ENCODE measurements at regions not wholly inside any gene's neighbourhood (a gene's known extent, or its start where the extent isn't known, plus 50 kb on each side); places are given as distances from the start of the nearest gene placed in this dataset.

DNA sequence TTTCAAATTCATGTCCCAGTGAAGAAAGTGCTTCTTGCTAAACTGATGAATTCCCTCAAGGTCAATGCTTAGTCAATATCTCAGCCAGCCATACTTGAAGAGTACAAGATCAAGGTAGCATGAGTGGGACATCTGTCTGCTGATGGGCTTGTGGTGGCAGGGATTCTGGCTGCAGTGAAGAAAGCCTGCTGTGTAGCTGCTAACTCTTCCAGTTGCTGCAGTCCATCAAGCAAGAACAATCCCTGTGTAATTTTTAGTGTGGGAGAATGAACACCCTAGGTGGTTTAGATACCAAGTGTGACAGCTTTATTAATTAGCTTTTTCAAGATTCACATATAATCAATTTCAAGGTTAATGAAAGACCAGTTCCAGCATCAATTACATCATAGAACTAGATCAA, 443.9 kb downstream of the TAF11L14 start:
- TF ChIP-seq POLR2AphosphoS5 (IDR thresholded peaks at IDR 0.05) (no peak), POLR2A (IDR thresholded peaks at IDR 0.05) (no peak), EP300 (IDR thresholded peaks at IDR 0.05) (no peak)
- TF ChIP-seq, protein P1, sequence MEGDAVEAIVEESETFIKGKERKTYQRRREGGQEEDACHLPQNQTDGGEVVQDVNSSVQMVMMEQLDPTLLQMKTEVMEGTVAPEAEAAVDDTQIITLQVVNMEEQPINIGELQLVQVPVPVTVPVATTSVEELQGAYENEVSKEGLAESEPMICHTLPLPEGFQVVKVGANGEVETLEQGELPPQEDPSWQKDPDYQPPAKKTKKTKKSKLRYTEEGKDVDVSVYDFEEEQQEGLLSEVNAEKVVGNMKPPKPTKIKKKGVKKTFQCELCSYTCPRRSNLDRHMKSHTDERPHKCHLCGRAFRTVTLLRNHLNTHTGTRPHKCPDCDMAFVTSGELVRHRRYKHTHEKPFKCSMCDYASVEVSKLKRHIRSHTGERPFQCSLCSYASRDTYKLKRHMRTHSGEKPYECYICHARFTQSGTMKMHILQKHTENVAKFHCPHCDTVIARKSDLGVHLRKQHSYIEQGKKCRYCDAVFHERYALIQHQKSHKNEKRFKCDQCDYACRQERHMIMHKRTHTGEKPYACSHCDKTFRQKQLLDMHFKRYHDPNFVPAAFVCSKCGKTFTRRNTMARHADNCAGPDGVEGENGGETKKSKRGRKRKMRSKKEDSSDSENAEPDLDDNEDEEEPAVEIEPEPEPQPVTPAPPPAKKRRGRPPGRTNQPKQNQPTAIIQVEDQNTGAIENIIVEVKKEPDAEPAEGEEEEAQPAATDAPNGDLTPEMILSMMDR (IDR thresholded peaks at IDR 0.05), result no peak

DNA sequence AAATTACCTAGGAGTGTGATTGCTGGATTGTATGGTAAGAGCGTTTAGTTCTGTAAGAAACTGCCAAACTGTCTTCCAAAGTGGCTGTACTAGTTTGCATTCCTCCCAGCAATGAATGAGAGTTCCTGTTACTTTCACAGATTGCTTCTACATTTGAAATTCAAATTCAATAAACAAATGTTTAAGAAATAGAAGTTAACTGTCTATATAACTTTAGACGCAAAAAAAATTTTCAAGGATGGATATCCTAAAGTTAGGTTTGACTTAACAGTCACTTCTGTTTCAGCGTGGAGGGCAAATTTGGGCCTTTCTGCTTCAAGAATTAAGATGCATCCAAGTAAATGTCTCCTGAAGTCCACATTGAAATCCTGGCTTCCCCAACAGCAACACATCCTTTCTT, 445.6 kb downstream of the TAF11L14 start:
- no peaks in the 10 kb centered on the region for H3K36me3 ChIP-seq
- H3K9me3 ChIP-seq, result no peaks in the 10 kb centered on the region
- WGBS, 2 donors, result 87 to 90% methylated on average over 3 of the region's 3 CpGs
- H3K27ac ChIP-seq, result no peak overlapping the region
- DNase-seq (no peak), ATAC-seq (ENCODE audit: low FRiP score in 2 of 2) (no peak)
- no peaks in the 10 kb centered on the region for H3K27me3 ChIP-seq
- H3K4me1 ChIP-seq, result no peaks in the 10 kb centered on the region
- no peak overlapping the region for H3K4me3 ChIP-seq
- no peak for TF ChIP-seq POLR2AphosphoS5 (IDR thresholded peaks at IDR 0.05)
- no peak for TF ChIP-seq POLR2A (IDR thresholded peaks at IDR 0.05)
- TF ChIP-seq, protein P1 (IDR thresholded peaks at IDR 0.05), result no peak
- TF ChIP-seq EP300 (IDR thresholded peaks at IDR 0.05), result no peak

More for the DNA sequence above, 443.9 kb downstream of the TAF11L14 start:
- Histone ChIP-seq H3K4me1 (no peaks in the 10 kb centered on the region), H3K36me3 (no peaks in the 10 kb centered on the region), H3K27me3 (no peaks in the 10 kb centered on the region), H3K4me3 (no peak overlapping the region), H3K27ac (no peak overlapping the region), H3K9me3 (no peaks in the 10 kb centered on the region)
- DNase-seq (no peak), ATAC-seq (ENCODE audit: low FRiP score in 2 of 2) (no peak)

DNA sequence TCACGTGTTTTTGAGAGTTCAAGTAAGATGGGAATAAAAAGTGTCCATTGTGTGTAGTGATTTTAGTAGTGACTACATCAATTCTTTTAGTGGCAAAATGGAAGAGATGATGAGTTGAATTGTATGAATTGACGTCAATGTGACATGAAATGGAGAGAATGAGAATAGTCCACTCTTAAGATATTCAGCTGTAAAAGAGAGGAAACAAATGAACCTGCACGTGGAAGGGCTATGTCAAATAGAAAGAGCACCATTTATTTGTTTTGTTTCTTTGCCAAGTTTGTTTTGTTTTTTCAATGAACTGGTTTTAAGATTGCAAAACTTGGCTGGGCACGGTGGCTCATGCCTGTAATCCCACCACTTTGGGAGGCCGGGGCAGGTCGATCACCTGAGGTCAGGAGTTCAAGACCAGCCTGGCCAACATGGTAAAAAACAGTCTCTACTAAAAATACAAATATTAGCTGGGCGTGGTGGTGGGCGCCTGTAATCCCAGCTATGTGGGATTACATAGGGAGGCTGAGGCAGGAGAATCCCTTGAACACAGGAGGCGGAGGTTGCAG, 453.8 kb downstream of the TAF11L14 start:
- TF ChIP-seq POLR2AphosphoS5 (IDR thresholded peaks at IDR 0.05), result no peak
- TF ChIP-seq, protein P1 (IDR thresholded peaks at IDR 0.05), result no peak
- no peak for TF ChIP-seq EP300 (IDR thresholded peaks at IDR 0.05)
- TF ChIP-seq POLR2A (IDR thresholded peaks at IDR 0.05), result no peak
- 66 to 71% methylated on average over 9 of the region's 9 CpGs for WGBS, 2 donors
- Histone ChIP-seq H3K9me3 (no peaks in the 10 kb centered on the region), H3K4me3 (no peak overlapping the region), H3K4me1 (no peaks in the 10 kb centered on the region), H3K27me3 (no peaks in the 10 kb centered on the region), H3K27ac (no peak overlapping the region), H3K36me3 (no peaks in the 10 kb centered on the region)
- no peak for DNase-seq
- ATAC-seq (ENCODE audit: low FRiP score in 2 of 2), result no peak

DNA sequence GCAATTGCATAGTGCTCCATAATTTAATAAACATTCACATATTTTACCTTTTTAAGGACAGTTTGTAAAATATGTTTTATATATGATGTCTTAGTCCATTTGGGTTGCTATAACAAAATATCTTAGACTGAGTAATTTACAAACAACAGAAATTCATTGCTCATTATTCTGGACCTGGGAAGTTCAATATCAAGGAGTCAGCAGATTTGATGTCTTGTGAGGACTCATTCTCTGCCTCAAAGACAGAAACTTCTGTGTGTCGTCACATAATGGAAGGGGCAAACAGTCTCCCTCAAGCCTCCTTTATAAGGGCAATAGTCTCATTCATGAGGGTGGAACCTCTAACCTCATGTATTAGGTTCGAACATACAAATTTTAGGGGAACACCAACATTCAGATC, 455.9 kb downstream of the TAF11L14 start:
- Histone ChIP-seq H3K4me3 (no peak overlapping the region), H3K36me3 (no peaks in the 10 kb centered on the region), H3K27me3 (no peaks in the 10 kb centered on the region), H3K4me1 (no peaks in the 10 kb centered on the region), H3K27ac (no peak overlapping the region), H3K9me3 (no peaks in the 10 kb centered on the region)
- ATAC-seq (ENCODE audit: low FRiP score in 2 of 2), result no peak
- whole genome bisulfite sequencing, 2 donors, result 81 to 88% methylated on average over 2 of the region's 2 CpGs
- TF ChIP-seq, protein P1 (IDR thresholded peaks at IDR 0.05), result no peak
- TF ChIP-seq EP300 (IDR thresholded peaks at IDR 0.05) (no peak), POLR2A (IDR thresholded peaks at IDR 0.05) (no peak), POLR2AphosphoS5 (IDR thresholded peaks at IDR 0.05) (no peak)
- no peak for DNase-seq

DNA sequence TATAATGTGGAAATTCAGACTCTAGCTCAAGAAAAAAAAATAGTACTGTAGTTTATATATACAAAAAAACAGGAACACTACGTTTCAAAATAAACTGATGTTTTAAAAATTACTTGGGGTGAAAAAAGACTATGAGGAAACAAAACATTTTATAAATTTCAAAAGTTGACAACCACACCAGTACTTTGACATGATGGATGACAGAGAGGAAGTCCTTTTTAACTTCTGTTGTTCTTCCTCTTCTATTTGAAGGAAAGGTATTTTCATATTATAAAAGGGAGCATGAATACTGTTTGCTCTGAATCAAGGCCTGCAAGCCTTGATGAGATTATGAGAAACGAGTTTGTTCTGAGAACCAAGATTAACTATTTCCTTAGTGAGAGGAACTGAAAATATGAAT, 456.9 kb downstream of the TAF11L14 start:
- H3K4me1 ChIP-seq, result no peaks in the 10 kb centered on the region
- WGBS, 2 donors, result 16 to 19% methylated on average over 2 of the region's 2 CpGs
- TF ChIP-seq, protein P1 (IDR thresholded peaks at IDR 0.05), result no peak
- TF ChIP-seq EP300 (IDR thresholded peaks at IDR 0.05) (no peak), POLR2AphosphoS5 (IDR thresholded peaks at IDR 0.05) (no peak), POLR2A (IDR thresholded peaks at IDR 0.05) (no peak)
- no peak overlapping the region for H3K4me3 ChIP-seq
- H3K9me3 ChIP-seq, result no peaks in the 10 kb centered on the region
- no peaks in the 10 kb centered on the region for H3K27me3 ChIP-seq
- no peak for ATAC-seq (ENCODE audit: low FRiP score in 2 of 2)
- DNase-seq, result no peak
- no peaks in the 10 kb centered on the region for H3K36me3 ChIP-seq
- no peak overlapping the region for H3K27ac ChIP-seq
